ENCODE measurements at regions not wholly inside any gene's neighbourhood (a gene's known extent, or its start where the extent isn't known, plus 50 kb on each side); places are given as distances from the start of the nearest gene placed in this dataset.

- intact Hi-C loops (cut with micrococcal nuclease) = no loop called here
- no peaks in the 10 kb centered on the region for H3K27me3 ChIP-seq (ENCODE audit: low read length)
- no peaks in the 10 kb centered on the region for H4K20me1 ChIP-seq (ENCODE audit: low read length)
- no peak; the same call in 1 of the 2 replicates for ATAC-seq
- H3K27ac ChIP-seq (ENCODE audit: low read length) = no peak overlapping the region
- BruUV-seq (replicated peaks) = no TSS peak
- no peak overlapping the region for H3K4me3 ChIP-seq (ENCODE audit: low read length)
- no peaks in the 10 kb centered on the region for H3K9me2 ChIP-seq (replicated peaks; ENCODE audit: low read length)
- H3F3A ChIP-seq (ENCODE audit: low read length, unreplicated experiment) = no peaks in the 10 kb centered on the region
- H3K4me1 ChIP-seq (ENCODE audit: insufficient read depth, low read length) = peaks cover 13% of the 10 kb centered on the region
- H3K9me3 ChIP-seq (ENCODE audit: low read length) = no peaks in the 10 kb centered on the region
- ChIA-PET POLR2A (ENCODE audit: unreplicated experiment) (no interaction called here), CTCF (no interaction called here)
- H3K9ac ChIP-seq (ENCODE audit: low read length) = no peak overlapping the region
- no peaks in the 10 kb centered on the region for H3K79me2 ChIP-seq (ENCODE audit: low read length)
- no peak for TF ChIP-seq EZH2phosphoT487 (IDR thresholded peaks at IDR 0.05; ENCODE audit: borderline replicate concordance, low read length)
- TF ChIP-seq, protein P1, sequence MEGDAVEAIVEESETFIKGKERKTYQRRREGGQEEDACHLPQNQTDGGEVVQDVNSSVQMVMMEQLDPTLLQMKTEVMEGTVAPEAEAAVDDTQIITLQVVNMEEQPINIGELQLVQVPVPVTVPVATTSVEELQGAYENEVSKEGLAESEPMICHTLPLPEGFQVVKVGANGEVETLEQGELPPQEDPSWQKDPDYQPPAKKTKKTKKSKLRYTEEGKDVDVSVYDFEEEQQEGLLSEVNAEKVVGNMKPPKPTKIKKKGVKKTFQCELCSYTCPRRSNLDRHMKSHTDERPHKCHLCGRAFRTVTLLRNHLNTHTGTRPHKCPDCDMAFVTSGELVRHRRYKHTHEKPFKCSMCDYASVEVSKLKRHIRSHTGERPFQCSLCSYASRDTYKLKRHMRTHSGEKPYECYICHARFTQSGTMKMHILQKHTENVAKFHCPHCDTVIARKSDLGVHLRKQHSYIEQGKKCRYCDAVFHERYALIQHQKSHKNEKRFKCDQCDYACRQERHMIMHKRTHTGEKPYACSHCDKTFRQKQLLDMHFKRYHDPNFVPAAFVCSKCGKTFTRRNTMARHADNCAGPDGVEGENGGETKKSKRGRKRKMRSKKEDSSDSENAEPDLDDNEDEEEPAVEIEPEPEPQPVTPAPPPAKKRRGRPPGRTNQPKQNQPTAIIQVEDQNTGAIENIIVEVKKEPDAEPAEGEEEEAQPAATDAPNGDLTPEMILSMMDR (conservative IDR thresholded peaks at IDR 0.05; ENCODE audit: low read depth, low read length) = no peak
- no peak for TF ChIP-seq EZH2 (IDR thresholded peaks at IDR 0.05; ENCODE audit: low read length, unreplicated experiment)
- no peak overlapping the region for H3K4me2 ChIP-seq (ENCODE audit: low read length)
- DNase-seq = no peak
- H3K36me3 ChIP-seq (ENCODE audit: low read depth, low read length) = no peaks in the 10 kb centered on the region
- H2AFZ ChIP-seq (ENCODE audit: low read length) = no peak overlapping the region
Observed at GRCh38 chr16:14372471-14372870, 257.6 kb downstream of the PARN start.

DNA sequence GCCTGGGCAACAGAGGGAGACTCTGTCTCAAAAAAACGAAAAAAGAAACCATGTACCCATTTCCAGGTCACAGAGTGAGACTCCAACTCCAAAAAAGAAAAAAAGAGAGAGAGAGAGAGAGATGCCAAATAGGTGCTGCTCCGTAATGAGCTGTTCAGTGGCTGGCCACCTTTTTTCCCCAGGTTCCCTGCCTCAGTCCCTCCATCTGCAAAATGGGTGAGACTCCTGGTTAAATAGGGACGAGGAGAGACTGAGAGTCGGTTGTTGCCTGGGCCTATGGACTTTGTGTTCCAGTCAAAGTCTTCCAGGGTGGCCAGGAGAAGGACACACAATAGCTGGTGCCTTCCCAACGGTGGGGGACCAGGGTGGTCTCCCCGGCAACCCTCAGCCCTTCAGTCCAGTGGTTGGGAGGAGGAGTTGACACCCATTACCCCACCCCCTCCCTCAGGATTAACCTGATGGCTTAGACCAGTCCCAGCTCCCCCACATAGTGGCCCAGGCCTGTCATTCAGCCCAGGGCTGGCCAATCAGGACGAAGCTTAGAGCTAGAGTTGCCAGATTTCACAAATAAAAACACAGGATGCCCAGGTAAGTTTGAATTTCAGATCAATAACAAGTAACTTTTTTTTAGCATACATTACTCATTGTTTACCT lies 258.2 kb downstream of the PARN start:
- no peaks in the 10 kb centered on the region for H3F3A ChIP-seq (ENCODE audit: low read length, unreplicated experiment)
- DNase-seq (peak; percentile 36), ATAC-seq (peak; percentile 53)
- H3K9me3 ChIP-seq (ENCODE audit: low read length) = no peaks in the 10 kb centered on the region
- no peaks in the 10 kb centered on the region for H3K36me3 ChIP-seq (ENCODE audit: low read depth, low read length)
- no peak for TF ChIP-seq EZH2 (IDR thresholded peaks at IDR 0.05; ENCODE audit: low read length, unreplicated experiment)
- TF ChIP-seq, protein P1 (conservative IDR thresholded peaks at IDR 0.05; ENCODE audit: low read depth, low read length) = no peak
- TF ChIP-seq EZH2phosphoT487 (IDR thresholded peaks at IDR 0.05; ENCODE audit: borderline replicate concordance, low read length) = no peak
- CTCF ChIA-PET = no interaction called here
- no peaks in the 10 kb centered on the region for H3K79me2 ChIP-seq (ENCODE audit: low read length)
- no peak overlapping the region for H2AFZ ChIP-seq (ENCODE audit: low read length)
- H3K4me3 ChIP-seq (ENCODE audit: low read length) = no peak overlapping the region
- H3K9ac ChIP-seq (ENCODE audit: low read length) = no peak overlapping the region
- no peaks in the 10 kb centered on the region for H4K20me1 ChIP-seq (ENCODE audit: low read length)
- POLR2A ChIA-PET (ENCODE audit: unreplicated experiment) = no interaction called here
- peaks cover 9% of the 10 kb centered on the region for H3K4me1 ChIP-seq (ENCODE audit: insufficient read depth, low read length)
- intact Hi-C loops (cut with micrococcal nuclease) = no loop called here
- H3K4me2 ChIP-seq (ENCODE audit: low read length) = no peak overlapping the region
- BruUV-seq (replicated peaks) = no TSS peak
- H3K27ac ChIP-seq (ENCODE audit: low read length) = no peak overlapping the region
- no peaks in the 10 kb centered on the region for H3K27me3 ChIP-seq (ENCODE audit: low read length)
- H3K9me2 ChIP-seq (replicated peaks; ENCODE audit: low read length) = no peaks in the 10 kb centered on the region

GRCh38 chr16:14370736-14371234 lies 259.3 kb downstream of the PARN start:
- Histone ChIP-seq H3K4me1 (ENCODE audit: insufficient read depth, low read length) (peaks cover 9% of the 10 kb centered on the region), H3K79me2 (ENCODE audit: low read length) (no peaks in the 10 kb centered on the region), H3K27ac (ENCODE audit: low read length) (no peak overlapping the region), H3K4me3 (ENCODE audit: low read length) (no peak overlapping the region), H3K36me3 (ENCODE audit: low read depth, low read length) (no peaks in the 10 kb centered on the region), H3F3A (ENCODE audit: low read length, unreplicated experiment) (no peaks in the 10 kb centered on the region), H3K4me2 (ENCODE audit: low read length) (no peak overlapping the region), H2AFZ (ENCODE audit: low read length) (no peak overlapping the region), H4K20me1 (ENCODE audit: low read length) (no peaks in the 10 kb centered on the region), H3K9me3 (ENCODE audit: low read length) (no peaks in the 10 kb centered on the region), H3K9ac (ENCODE audit: low read length) (no peak overlapping the region), H3K9me2 (replicated peaks; ENCODE audit: low read length) (no peaks in the 10 kb centered on the region), H3K27me3 (ENCODE audit: low read length) (no peaks in the 10 kb centered on the region)
- CTCF ChIA-PET = no interaction called here
- intact Hi-C loops (cut with micrococcal nuclease) = no loop called here
- no TSS peak for BruUV-seq (replicated peaks)
- DNase-seq (no peak), ATAC-seq (no peak)
- TF ChIP-seq EZH2phosphoT487 (IDR thresholded peaks at IDR 0.05; ENCODE audit: borderline replicate concordance, low read length) = no peak
- TF ChIP-seq, protein P1 (conservative IDR thresholded peaks at IDR 0.05; ENCODE audit: low read depth, low read length) = no peak
- no peak for TF ChIP-seq EZH2 (IDR thresholded peaks at IDR 0.05; ENCODE audit: low read length, unreplicated experiment)
- POLR2A ChIA-PET (ENCODE audit: unreplicated experiment) = no interaction called here

Measured in PC-3 (cell line).